Vagina (tissue), 2 donors: ENCODE measurements at regions not wholly inside any gene's neighbourhood (a gene's known extent, or its start where the extent isn't known, plus 50 kb on each side); places are given as distances from the start of the nearest gene placed in this dataset.

ENCODE experiments used
- POLR2AphosphoS5 ChIP-seq, 2 donors: sonication (generic); formaldehyde crosslinking; IDR thresholded peaks; one replicate each; pipeline ENCODE4 v1.9.0; 2017; ENCODE audit warnings: antibody characterized with exemption in 2 of 2, mild to moderate bottlenecking in 2 of 2, low read depth in 1 of 2; ENCODE audit not compliant: insufficient read depth in 1 of 2
- TF ChIP-seq, protein P1 (sequence below), 3 experiments: fragments of 450-650 bp in 2 of 3; fragments of 200-600 bp in 1 of 3; sonication (generic) in 1 of 3; IDR thresholded peaks; one replicate each; pipeline ENCODE4 v1.5.1; 2017 to 2019; ENCODE audit warnings: antibody characterized with exemption in 3 of 3, mild to moderate bottlenecking in 2 of 3, moderate library complexity in 2 of 3

DNA sequence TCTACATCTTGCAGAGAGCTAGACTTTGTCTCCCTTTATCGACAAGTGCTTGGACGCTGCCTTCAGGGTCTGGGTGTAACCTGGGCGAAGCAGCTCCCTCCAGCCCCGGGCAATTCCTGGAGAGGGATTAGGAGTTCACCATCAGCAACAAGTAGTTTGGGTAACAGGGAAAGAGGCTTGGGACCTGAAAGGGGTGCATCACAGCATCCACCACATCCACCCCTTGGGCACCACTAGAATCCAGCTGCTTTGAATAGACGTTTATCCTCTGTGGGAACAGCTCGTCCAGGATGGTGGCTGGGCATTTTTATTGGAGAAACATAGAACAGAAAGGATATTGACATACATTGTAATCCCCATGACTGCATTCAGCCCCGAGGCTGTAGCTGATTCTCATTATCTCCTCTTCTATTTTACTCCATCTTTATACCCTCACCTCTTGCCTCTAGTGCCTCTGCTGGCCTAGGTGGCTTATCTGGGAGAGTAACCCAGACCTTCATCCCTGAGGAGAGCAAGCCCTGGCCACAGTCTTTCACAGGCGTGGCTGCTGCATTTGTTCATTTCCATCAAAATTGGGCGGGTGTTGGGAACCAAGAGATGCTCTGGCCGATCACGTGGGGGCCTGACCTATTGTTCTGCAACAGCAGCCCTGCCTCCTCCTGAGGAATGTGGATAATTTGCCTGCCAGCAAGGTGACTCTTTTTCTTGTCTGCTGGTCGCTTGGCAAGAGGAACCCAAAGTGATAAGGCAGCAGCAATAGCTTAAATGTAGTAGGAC lies 109.2 kb upstream of the RALGAPA2 start:
- TF ChIP-seq POLR2AphosphoS5 (IDR thresholded peaks at IDR 0.05; ENCODE audit: insufficient read depth in 1 of 2, low read depth in 1 of 2): no peak
- TF ChIP-seq, protein P1, sequence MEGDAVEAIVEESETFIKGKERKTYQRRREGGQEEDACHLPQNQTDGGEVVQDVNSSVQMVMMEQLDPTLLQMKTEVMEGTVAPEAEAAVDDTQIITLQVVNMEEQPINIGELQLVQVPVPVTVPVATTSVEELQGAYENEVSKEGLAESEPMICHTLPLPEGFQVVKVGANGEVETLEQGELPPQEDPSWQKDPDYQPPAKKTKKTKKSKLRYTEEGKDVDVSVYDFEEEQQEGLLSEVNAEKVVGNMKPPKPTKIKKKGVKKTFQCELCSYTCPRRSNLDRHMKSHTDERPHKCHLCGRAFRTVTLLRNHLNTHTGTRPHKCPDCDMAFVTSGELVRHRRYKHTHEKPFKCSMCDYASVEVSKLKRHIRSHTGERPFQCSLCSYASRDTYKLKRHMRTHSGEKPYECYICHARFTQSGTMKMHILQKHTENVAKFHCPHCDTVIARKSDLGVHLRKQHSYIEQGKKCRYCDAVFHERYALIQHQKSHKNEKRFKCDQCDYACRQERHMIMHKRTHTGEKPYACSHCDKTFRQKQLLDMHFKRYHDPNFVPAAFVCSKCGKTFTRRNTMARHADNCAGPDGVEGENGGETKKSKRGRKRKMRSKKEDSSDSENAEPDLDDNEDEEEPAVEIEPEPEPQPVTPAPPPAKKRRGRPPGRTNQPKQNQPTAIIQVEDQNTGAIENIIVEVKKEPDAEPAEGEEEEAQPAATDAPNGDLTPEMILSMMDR (IDR thresholded peaks at IDR 0.05): no peak
